ENCODE measurements at regions not wholly inside any gene's neighbourhood (a gene's known extent, or its start where the extent isn't known, plus 50 kb on each side); places are given as distances from the start of the nearest gene placed in this dataset.
A peak's percentile ranks its signal among the peaks of the same experiment; 100 is the strongest.
"Not testable (repeated sequence)": the region's sequence is repeated elsewhere in the genome, so short reads cannot be mapped to it uniquely, and the experiment has no call there.

GRCh38 chrX:98141466-98141865 is 1257.8 kb downstream of the RPA4 start:
- Mint-ChIP-seq H3K36me3 (no peaks in the 10 kb centered on the region), H3K27me3 (no peaks in the 10 kb centered on the region), H3K4me3 (no peak overlapping the region), H3K27ac (no peak overlapping the region), H3K4me1 (ENCODE audit: unreplicated experiment) (no peaks in the 10 kb centered on the region), H3K9me3 (peaks cover 7% of the 10 kb centered on the region)
- no peak for DNase-seq (ENCODE audit: extremely low spot score, unreplicated experiment)
- TF ChIP-seq CTCF (conservative IDR thresholded peaks at IDR 0.05): no peak

GRCh38 chrX:98191003-98191402 is 1307.3 kb downstream of the RPA4 start:
- no peak for DNase-seq (ENCODE audit: extremely low spot score, unreplicated experiment)
- Mint-ChIP-seq H3K36me3 (peaks cover 5% of the 10 kb centered on the region), H3K4me3 (no peak overlapping the region), H3K9me3 (no peaks in the 10 kb centered on the region), H3K27me3 (no peaks in the 10 kb centered on the region), H3K27ac (no peak overlapping the region), H3K4me1 (ENCODE audit: unreplicated experiment) (no peaks in the 10 kb centered on the region)
- TF ChIP-seq CTCF (conservative IDR thresholded peaks at IDR 0.05): no peak

GRCh38 chrX:98194036-98194435 is 1310.3 kb downstream of the RPA4 start:
- Mint-ChIP-seq H3K36me3 (peaks cover 5% of the 10 kb centered on the region), H3K27me3 (no peaks in the 10 kb centered on the region), H3K4me3 (no peak overlapping the region), H3K27ac (no peak overlapping the region), H3K4me1 (ENCODE audit: unreplicated experiment) (no peaks in the 10 kb centered on the region), H3K9me3 (peaks cover 5% of the 10 kb centered on the region)
- DNase-seq (ENCODE audit: extremely low spot score, unreplicated experiment): no peak
- no peak for TF ChIP-seq CTCF (conservative IDR thresholded peaks at IDR 0.05)

GRCh38 chrX:98203800-98204199 is 1320.1 kb downstream of the RPA4 start:
- Mint-ChIP-seq H3K27ac (peak overlapping the region; percentile 55), H3K9me3 (peaks cover 5% of the 10 kb centered on the region)

GRCh38 chrX:98207947-98208346 is 1324.2 kb downstream of the RPA4 start:
- Mint-ChIP-seq H3K4me1 (ENCODE audit: unreplicated experiment) (no peaks in the 10 kb centered on the region), H3K4me3 (no peak overlapping the region), H3K36me3 (peaks cover 7% of the 10 kb centered on the region), H3K27ac (no peak overlapping the region), H3K9me3 (peaks cover 6% of the 10 kb centered on the region), H3K27me3 (no peaks in the 10 kb centered on the region)
- DNase-seq (ENCODE audit: extremely low spot score, unreplicated experiment): no peak
- TF ChIP-seq CTCF (conservative IDR thresholded peaks at IDR 0.05): no peak

More at GRCh38 chrX:98203800-98204199, 1320.1 kb downstream of the RPA4 start:
- Mint-ChIP-seq H3K4me3 (peak overlapping the region; percentile 29), H3K27me3 (no peaks in the 10 kb centered on the region), H3K4me1 (ENCODE audit: unreplicated experiment) (no peaks in the 10 kb centered on the region), H3K36me3 (no peaks in the 10 kb centered on the region)
- no peak for TF ChIP-seq CTCF (conservative IDR thresholded peaks at IDR 0.05)
- DNase-seq (ENCODE audit: extremely low spot score, unreplicated experiment): no peak

- H3K9me3 Mint-ChIP-seq: peaks cover 6% of the 10 kb centered on the region
- no peak for TF ChIP-seq CTCF (conservative IDR thresholded peaks at IDR 0.05)
- H3K4me1 Mint-ChIP-seq (ENCODE audit: unreplicated experiment): no peaks in the 10 kb centered on the region
- peak overlapping the region; percentile 39 for H3K4me3 Mint-ChIP-seq
- DNase-seq (ENCODE audit: extremely low spot score, unreplicated experiment): no peak
- peak overlapping the region; percentile 78 for H3K27ac Mint-ChIP-seq
- no peaks in the 10 kb centered on the region for H3K36me3 Mint-ChIP-seq
- no peaks in the 10 kb centered on the region for H3K27me3 Mint-ChIP-seq
Observed at GRCh38 chrX:98231003-98231402, 1347.3 kb downstream of the RPA4 start.

GRCh38 chrX:98240061-98240460 is 1356.4 kb downstream of the RPA4 start:
- not testable (repeated sequence) for H3K27ac Mint-ChIP-seq

More at GRCh38 chrX:98240061-98240460, 1356.4 kb downstream of the RPA4 start:
- not testable (repeated sequence) for H3K4me3 Mint-ChIP-seq; H3K9me3 Mint-ChIP-seq; H3K27me3 Mint-ChIP-seq; H3K4me1 Mint-ChIP-seq (ENCODE audit: unreplicated experiment); DNase-seq (ENCODE audit: extremely low spot score, unreplicated experiment); H3K36me3 Mint-ChIP-seq

All from type B pancreatic cell (in vitro differentiated cells).